UCSD-AML1 (cell line): ENCODE measurements at regions not wholly inside any gene's neighbourhood (a gene's known extent, or its start where the extent isn't known, plus 50 kb on each side); places are given as distances from the start of the nearest gene placed in this dataset.
"Not testable (repeated sequence)": the region's sequence is repeated elsewhere in the genome, so short reads cannot be mapped to it uniquely, and the experiment has no call there.

ENCODE experiments used
- DNase-seq: peaks from one replicate; lab custom pipeline; 2025; ENCODE audit not compliant: unreplicated experiment; lab: John Stamatoyannopoulos, UW

DNA sequence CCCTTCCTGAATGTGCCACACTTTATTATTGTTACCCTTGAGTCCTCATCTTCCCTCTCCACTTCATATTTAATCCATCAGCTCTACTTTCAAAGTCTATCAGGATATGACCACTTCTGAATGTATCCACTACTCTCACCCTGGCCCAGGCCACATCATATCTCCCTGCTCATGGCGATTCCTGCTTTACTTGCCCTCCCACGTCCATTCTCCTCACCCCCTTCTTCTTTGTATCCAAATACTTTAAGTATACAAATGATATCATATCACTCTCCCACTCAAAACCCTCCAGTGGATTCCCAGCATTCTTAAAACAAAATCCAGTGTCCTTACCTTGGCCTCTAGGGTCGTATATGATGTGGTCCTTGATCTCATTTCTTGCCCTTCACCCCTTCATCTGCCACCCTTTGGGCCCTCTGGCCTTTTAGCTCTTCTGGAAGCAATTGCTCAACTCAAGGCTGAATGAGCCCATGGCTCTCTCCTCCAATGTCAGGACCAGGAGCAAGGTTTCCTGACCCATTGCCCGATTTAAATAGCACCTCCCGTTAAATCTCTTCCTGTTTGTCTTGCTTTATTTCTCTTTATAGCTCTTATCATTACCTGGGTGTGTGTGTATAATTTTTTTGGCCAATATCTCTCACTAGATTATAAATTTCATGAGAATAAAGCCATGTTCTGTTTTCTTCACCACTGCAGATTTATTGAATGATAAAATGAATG, 205.9 kb upstream of the ECI2 start:
- DNase-seq, result no peak

DNA sequence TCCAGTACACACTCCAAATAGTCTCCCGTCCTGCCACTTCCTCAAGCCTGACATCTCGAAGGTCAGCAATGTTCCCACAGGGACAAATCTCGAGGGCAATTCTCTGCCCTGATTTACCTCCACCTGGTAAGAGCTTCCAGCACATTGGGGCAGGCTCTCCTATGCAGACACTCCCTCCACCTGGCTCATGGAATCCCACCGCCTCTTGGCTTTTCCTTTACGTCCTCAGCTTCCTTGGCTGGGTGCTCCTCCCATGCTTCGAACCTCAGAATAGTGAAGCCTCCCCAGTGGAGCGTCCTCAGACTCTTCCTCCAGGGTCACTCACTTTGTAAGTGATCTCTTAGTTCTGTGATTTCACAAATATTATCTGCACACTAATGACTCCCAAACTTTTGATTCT, 205.2 kb upstream of the ECI2 start:
- DNase-seq, result no peak

DNA sequence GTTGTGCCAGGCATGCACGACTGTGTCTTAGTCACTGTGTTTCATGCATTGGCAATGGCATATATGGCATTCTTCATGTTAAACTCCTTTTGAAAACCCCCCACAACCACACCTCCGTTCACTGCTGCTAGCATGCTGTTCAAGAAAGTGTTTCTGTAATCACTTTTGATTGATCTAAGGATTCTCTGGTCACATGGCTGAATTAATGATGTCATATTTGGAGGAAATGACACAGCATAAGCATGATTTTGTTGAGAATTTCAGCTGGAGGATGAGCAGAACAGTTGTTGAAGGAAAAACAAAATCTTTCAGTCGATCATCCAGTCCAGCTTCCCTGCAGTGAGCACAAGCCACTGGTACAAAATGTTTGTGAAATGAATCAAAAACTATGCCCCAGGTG, 203.5 kb upstream of the ECI2 start:
- no peak for DNase-seq

DNA sequence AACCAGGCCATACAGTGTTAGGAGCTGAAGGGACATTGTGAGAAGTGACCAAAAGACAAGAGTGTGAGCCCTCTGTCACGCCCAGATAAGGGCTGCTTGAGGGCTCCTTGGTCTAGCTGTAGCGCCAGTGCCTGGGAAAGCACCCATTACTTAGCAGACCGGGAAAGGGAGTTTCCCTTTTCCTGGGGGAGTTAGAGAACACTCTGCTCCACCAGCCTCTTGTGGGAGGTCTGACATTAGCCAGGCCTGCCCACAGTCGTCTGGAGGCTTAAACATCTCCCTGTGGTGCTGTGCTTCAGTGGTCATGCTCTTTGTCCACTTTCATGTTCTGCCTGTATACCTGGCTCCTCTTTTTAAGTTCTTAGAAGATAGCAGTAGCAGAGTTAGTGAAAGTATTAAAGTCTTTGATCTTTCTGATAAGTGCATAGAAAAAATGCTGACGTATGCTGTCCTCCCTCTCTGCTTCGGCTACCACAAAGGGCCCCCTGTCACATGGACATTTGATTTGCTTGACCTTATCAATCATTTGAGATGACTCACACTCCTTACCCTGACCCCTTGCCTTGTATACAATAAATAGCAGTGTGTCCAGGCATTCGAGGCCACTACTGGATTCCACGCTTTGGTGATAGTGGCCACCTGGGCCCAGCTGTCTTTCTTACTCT, 201.5 kb upstream of the ECI2 start:
- peak; percentile 50 for DNase-seq

DNA sequence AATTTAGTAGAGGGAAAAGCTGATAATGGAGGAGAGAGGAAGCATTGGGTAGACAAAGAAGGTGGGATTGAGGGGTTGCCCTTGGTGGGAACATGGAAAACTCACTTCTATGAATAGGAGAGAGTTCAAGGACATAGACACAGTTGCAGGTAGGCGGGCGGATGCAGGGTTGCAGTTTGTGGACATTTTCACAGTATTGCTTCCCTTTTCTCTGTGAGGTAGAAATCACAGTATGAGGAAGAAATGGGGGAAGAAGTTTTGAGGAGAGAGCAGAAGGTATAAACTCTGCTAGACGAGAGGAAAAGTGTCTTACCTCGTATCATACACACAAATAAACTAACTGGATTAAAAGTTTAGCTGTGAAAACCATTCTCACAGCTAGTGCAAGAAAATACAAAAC, 200.7 kb upstream of the ECI2 start:
- DNase-seq, result no peak

DNA sequence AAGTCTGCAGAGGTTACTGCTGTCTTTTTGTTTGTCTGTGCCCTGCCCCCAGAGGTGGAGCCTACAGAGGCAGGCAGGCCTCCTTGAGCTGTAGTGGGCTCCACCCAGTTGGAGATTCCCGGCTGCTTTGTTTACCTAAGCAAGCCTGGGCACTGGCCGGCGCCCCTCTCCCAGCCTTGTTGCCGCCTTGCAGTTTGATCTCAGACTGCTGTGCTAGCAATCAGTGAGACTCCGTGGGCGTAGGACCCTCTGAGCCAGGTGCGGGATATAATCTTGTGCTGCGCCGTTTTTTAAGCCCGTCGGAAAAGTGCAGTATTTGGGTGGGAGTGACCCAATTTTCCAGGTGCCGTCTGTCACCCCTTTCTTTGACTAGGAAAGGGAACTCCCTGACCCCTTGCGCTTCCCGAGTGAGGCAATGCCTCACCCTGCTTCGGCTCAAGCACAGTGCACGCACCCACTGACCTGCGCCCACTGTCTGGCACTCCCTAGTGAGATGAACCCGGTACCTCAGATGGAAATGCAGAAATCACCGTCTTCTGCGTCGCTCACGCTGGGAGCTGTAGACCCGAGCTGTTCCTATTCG, 198.9 kb upstream of the ECI2 start:
- not testable (repeated sequence) for DNase-seq

DNA sequence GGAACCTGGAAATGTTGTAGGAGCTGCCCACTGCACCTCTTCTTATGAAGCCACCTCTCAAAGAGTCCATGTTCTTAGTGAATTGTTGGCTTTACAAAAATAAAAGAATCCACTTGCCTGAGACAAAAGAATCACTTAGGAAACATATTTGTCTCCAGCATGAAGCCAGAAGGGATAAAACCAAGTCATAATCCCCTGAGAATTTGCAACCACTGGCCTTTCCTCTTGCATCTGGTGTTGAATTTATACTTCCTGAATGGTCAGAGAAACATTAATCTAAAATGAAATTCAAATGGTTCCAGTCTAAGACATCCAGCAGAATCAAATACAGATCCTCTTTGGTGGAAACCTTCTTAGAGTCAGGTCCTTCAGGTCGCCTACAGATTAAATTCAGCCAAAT, 192.5 kb upstream of the ECI2 start:
- DNase-seq, result no peak

DNA sequence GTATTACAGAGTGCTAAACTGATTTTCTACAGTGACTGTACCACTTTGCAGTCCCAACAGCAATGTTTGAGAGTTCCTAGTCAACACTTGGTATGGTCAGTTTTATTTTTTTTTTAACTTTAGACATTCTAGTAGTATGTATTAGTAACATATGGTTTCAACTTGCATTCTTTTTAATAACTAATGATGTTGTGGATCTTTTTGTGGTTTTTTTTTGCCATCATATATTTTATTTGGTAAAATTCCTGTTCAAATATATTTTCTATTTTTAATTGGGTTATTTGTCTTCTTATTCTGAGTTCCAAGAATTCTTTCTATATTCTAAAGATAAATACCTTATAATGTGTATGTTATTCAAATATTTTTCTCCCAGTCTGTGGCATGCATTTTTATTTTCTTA, 189.4 kb upstream of the ECI2 start:
- DNase-seq, result no peak

DNA sequence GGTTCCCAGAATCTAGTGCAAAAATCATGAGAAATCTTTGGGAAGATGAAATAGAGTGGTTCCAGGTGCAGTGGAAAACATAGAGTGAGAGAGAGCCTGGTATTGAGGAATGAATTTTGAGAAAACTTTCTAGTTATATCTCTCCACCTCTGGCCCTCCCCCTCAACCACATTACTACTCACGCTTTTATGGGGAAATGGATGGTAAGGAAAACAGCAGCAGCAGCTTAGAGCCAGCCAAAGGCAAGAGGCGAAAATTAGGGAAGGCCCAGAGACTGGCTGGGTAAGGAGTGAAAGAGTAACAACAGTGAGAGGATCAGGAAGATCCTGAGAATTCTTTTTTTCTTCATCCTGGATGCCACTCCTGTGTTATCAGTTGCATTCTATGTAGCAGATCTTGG, 187.9 kb upstream of the ECI2 start:
- DNase-seq, result no peak

DNA sequence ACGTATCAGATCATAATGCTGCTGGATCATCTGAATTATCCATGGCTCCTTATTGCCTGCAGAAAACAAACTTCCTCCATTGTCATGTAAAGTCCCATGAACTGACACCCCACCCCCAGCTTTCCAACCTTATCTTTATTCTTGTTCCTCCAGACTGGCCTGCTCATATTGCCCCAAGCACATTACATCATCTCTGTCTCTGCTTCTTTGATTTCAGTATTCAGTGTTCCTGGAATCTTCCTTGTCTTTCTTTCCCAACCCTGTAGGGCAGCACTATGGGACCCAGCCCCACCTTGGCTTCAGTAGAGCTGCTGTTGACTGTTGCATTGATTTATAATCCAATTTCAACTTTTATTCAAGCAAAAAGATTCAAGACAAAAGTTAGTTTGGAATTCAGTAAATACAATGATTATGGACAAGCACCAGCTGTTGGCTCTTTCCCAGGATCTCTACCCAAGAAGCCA, 187.5 kb upstream of the ECI2 start:
- DNase-seq, result no peak

DNA sequence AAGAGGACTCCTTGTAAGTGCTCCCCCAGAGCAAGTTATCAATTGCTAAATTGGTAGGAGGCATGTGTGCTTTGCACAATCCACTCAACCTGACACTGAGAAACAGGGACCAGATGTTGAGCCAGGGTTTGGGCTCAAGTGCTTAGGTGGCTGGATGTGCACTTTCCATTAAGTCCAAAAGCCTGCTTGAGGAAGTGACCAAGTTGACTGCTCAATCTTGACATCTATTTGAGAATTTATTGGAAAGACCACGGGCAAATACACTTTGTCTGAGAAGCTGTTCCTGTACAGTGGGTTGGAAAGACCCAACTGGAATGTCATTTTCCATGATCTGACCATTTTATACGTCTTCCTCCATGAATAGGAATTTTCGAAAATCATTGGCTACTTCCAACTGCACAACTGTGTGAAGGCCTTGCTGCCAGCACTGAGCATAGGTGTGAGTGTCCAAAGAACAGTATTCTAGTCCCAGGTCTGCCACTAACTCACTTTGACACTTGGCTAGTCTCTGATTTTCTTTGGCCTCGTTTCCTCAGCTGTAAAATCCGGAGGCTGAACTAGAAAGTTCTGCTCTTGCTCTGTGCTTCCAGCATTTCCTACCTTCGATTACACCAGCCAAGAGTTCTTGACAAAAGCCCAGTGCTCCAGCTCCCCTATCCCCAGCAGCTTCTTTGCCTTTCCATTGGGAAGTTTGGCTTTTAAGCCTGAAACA, 186.9 kb upstream of the ECI2 start:
- no peak for DNase-seq

DNA sequence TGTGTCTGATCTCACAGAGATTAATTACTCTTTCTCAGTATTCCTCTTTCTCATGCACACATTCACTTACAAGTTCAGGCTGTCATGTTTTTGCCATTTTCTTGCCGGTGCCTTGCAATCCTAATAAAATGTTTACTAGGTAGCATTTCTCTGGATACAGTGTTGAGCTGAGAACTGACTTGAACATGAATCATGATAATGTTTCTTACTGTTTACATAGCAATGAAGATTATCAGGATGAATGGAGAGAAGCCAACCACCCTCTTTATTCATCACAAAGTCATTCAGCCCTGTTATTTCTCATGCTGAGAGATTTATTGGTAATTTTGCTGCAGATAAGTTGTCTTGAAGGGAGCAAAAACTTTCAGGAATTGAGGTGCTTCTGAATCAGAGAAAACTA, 185.5 kb upstream of the ECI2 start:
- DNase-seq, result no peak

DNA sequence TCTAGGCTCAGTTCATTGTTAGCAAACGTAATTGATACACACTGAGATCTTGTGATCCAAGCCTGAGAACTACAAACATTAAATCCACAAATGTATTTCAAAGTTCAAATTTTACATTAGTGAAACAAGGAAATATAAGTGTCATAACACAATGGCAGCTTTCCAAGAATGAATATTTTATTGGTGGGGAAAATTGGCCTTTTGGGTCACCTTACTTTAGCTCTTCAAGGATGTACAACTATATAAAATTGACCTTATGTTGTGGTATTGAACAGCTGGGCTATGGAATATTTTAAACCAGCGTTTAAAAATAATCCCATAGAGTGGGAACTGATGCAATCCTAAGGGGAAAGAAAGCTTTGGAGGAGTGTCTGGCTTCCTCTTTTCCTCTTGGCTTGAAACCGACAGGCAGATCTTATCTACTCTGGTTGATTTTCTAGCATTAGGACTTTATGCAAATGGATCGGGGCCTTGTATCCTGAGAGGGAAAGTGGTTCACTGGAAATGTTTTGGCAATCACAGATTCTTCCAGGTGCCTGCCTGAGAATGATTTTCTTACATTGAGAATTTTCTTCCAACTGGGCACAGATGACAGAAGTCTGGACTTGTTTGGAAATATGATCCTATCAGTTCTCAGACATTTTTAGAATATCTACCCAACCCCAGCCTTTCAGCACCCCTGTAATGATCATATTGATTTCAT, 184.8 kb upstream of the ECI2 start:
- DNase-seq, result no peak

DNA sequence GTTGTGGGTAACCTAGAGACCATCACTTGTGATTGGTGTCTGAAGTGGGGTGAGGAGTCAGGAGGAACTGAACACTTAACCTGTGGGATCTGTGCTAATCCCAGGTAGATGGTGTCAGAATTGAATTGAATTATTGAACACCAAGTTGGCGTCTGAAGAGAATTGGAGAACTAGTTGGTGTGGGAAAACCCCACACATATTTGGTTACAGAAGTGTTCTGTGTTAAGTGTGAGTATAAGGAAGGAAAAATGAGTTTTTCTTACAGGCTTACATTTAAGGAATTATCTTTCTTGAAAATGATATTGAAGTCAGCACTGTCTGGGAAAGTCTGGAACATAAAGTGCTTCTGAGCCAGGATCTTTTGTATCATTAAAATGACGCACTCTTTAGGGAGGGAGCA, 182.9 kb upstream of the ECI2 start:
- DNase-seq, result no peak

DNA sequence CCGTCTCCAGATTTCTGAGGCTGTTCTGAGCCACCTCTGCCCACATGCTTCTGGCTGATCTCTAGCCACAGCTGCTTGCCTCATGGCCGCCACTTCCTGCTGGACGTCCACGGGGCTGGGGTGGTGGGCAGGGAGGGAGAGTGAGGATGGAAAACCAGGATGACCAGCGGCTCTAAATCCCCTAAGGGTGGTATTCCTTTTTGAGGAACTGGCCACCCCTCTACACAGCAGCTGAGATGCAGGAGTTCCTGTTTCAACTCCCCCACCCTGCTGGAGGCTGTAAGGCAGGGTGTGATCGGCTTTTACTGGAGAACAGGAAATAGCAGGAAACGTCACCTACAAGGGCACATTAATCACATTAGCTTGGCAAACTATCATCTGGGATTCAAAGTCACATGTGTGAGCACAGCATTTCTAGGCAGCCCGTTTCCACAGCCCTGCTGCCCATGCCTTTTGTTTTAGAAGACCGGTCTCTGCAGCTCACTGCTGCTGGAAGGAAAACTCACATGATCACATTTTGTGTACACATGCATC, 181.6 kb upstream of the ECI2 start:
- DNase-seq, result peak; percentile 83

DNA sequence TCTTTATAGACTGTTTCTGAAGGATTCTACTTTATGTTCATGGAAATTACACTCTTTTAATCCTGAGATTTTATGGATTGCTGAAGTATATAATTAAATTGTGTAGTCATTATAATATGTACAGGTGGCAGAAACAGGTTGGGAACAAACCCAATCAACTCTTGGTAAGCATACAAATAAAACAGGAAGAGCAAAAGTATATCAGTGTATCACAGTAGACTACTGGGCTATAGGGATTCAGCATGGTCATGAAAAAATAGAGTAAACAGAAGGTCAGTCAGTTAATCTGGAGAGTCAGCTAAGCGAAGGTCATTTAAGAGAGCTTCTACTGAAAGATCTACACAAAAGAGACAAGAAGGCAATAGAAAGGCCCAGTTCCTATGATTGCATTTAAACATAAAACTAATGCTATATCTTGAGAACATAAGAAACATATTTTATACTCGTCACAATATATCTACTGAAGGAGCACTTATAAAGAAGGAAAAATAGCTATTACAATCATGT, 178.9 kb upstream of the ECI2 start:
- no peak for DNase-seq

DNA sequence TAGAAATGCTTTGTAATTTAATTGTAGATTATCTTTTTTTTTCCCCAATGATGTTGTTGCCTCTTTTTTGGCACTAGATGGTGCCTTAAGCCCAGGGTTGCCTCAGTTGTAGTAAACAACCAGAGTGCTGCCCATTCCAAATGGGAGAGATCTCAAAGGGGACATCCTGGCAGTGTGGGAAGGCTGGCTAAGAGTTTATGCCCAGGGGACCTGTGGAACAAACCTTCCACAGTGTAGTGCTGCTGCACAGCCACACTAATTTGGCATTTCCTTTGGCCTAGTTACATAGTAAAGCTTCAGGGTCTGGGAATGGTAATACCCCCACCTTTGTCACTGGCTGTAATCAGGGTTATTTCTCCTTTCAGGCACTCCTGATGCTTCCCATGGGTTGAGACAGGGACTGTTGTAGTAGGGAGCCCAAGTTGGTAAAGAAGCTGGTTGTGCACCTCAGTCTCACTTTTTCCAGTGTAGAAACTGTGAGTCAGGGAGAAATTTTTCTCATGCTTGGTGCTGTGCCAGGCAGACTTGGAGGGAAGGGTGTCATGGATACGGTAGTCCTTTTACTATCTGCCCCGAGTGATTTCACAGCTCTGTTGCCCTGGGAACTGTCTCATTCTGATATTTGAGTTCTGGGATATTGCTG, 177.8 kb upstream of the ECI2 start:
- DNase-seq, result no peak

DNA sequence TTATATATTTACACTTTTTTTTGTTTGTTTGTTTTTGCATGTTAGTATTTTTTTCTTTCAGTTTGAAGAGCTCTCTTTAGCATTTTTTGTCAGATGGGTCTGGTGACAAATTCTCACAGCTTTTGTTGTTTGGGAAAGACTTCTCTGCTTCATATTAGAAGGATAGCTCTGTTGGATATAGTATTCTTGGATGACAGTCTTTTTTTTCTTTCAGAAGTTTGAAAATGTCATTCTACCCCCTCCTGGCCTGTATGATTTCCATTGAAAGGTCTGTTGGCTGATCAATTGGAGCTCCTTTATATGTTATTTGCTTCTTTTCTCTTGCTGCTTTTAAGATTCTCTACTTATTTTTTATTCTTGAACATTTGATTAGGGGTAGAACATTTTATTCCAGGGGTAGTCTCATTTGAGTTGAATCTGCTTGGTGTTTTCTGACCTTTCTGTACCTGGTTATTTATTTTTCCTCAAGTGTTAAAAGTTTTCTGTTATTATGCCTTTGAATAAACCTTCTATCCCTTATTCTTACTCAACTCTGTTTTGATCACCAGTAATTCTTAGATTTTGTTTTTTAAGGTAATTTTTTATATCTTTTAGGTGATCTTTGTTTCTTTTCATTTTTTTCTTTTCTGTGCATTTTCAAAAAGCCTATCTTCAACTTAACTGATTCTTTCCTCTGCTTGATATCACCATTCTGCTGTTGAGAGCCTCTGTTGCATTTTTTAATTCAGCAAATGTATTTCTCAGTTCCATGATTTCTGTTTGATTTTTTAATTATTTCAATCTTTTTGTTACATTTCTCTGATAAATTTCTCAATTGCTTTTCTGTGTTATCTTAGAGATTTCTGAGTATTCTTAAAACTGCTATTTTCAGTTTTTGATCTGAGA, 176.8 kb upstream of the ECI2 start:
- DNase-seq, result no peak

DNA sequence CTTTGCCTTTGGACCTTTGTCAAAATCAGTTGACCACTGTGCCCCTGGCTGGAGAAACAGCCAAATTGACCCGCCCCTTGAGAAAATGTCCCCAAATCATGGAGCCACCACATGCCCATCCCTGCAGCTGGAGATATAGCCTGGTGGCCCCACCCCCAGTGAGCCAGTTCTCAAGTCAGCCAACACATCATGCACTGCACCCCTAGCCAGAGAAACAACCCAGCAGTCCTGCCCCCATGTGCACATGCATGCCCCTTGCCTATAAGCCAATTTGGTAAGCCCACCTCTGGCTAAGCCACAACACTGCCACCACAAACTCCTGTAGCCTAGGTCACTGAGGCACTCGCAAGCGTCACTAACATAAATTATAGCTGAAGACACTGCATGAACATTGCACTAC, 174.2 kb upstream of the ECI2 start:
- DNase-seq, result no peak
